ENCODE measurements at regions not wholly inside any gene's neighbourhood (a gene's known extent, or its start where the extent isn't known, plus 50 kb on each side); places are given as distances from the start of the nearest gene placed in this dataset.

GRCh38 chr5:3701694-3702093 is 106.1 kb downstream of the IRX1 start:
- intact Hi-C loops (cut with micrococcal nuclease; ENCODE audit: unreplicated experiment): no loop called here
- H3K4me1 Mint-ChIP-seq (ENCODE audit: low read depth, unreplicated experiment): no peaks in the 10 kb centered on the region
- BruUV-seq (replicated peaks): no TSS peak
- H3K4me3 Mint-ChIP-seq (ENCODE audit: low read depth, unreplicated experiment): no peak overlapping the region
- H3K27ac Mint-ChIP-seq (ENCODE audit: unreplicated experiment): no peak overlapping the region
- CTCF ChIA-PET: no interaction called here
- no peaks in the 10 kb centered on the region for H3K36me3 Mint-ChIP-seq (ENCODE audit: insufficient read depth, unreplicated experiment)
- no peak for TF ChIP-seq CTCF (IDR thresholded peaks at IDR 0.05; ENCODE audit: unreplicated experiment)
- H3K27me3 Mint-ChIP-seq (ENCODE audit: unreplicated experiment): no peaks in the 10 kb centered on the region
- DNase-seq: no peak
- H3K9me3 Mint-ChIP-seq (ENCODE audit: low read depth, unreplicated experiment): peaks cover 23% of the 10 kb centered on the region

GRCh38 chr5:3704661-3705060 is 109.0 kb downstream of the IRX1 start:
- Mint-ChIP-seq H3K4me3 (ENCODE audit: low read depth, unreplicated experiment) (no peak overlapping the region), H3K36me3 (ENCODE audit: insufficient read depth, unreplicated experiment) (no peaks in the 10 kb centered on the region), H3K9me3 (ENCODE audit: low read depth, unreplicated experiment) (peaks cover 26% of the 10 kb centered on the region), H3K27ac (ENCODE audit: unreplicated experiment) (no peak overlapping the region), H3K27me3 (ENCODE audit: unreplicated experiment) (no peaks in the 10 kb centered on the region), H3K4me1 (ENCODE audit: low read depth, unreplicated experiment) (no peaks in the 10 kb centered on the region)
- no peak for DNase-seq
- intact Hi-C loops (cut with micrococcal nuclease; ENCODE audit: unreplicated experiment): no loop called here
- no peak for TF ChIP-seq CTCF (IDR thresholded peaks at IDR 0.05; ENCODE audit: unreplicated experiment)
- no TSS peak for BruUV-seq (replicated peaks)
- CTCF ChIA-PET: interaction anchor here (0.6 kb wide), 1 partner anchor 47 kb away, joined by 4 read pairs; no protein-coding TSS in a partner anchor

- Mint-ChIP-seq H3K27ac (ENCODE audit: unreplicated experiment) (no peak overlapping the region), H3K36me3 (ENCODE audit: insufficient read depth, unreplicated experiment) (no peaks in the 10 kb centered on the region), H3K9me3 (ENCODE audit: low read depth, unreplicated experiment) (peaks cover 18% of the 10 kb centered on the region), H3K27me3 (ENCODE audit: unreplicated experiment) (no peaks in the 10 kb centered on the region), H3K4me1 (ENCODE audit: low read depth, unreplicated experiment) (no peaks in the 10 kb centered on the region), H3K4me3 (ENCODE audit: low read depth, unreplicated experiment) (no peak overlapping the region)
- TF ChIP-seq CTCF (IDR thresholded peaks at IDR 0.05; ENCODE audit: unreplicated experiment): no peak
- BruUV-seq (replicated peaks): no TSS peak
- no peak for DNase-seq
- intact Hi-C loops (cut with micrococcal nuclease; ENCODE audit: unreplicated experiment): no loop called here
- CTCF ChIA-PET: no interaction called here
These were observed 113.6 kb downstream of the IRX1 start for GRCh38 chr5:3709068-3709716.

GRCh38 chr5:3709717-3710348 is 114.2 kb downstream of the IRX1 start:
- intact Hi-C loops (cut with micrococcal nuclease; ENCODE audit: unreplicated experiment): no loop called here
- Mint-ChIP-seq H3K9me3 (ENCODE audit: low read depth, unreplicated experiment) (peaks cover 20% of the 10 kb centered on the region), H3K4me3 (ENCODE audit: low read depth, unreplicated experiment) (no peak overlapping the region), H3K36me3 (ENCODE audit: insufficient read depth, unreplicated experiment) (no peaks in the 10 kb centered on the region), H3K27me3 (ENCODE audit: unreplicated experiment) (no peaks in the 10 kb centered on the region), H3K4me1 (ENCODE audit: low read depth, unreplicated experiment) (no peaks in the 10 kb centered on the region), H3K27ac (ENCODE audit: unreplicated experiment) (no peak overlapping the region)
- no peak for TF ChIP-seq CTCF (IDR thresholded peaks at IDR 0.05; ENCODE audit: unreplicated experiment)
- CTCF ChIA-PET: no interaction called here
- no peak for DNase-seq
- no TSS peak for BruUV-seq (replicated peaks)
